HEK293 (cell line): ENCODE measurements at regions not wholly inside any gene's neighbourhood (a gene's known extent, or its start where the extent isn't known, plus 50 kb on each side); places are given as distances from the start of the nearest gene placed in this dataset.

Experiments
- CTCF ChIA-PET: fragments of 350-600 bp; formaldehyde crosslinking; extraction: SDS; loops from one replicate; lab custom pipeline; 2021; ENCODE audit warnings: antibody characterized with exemption; lab: Yijun Ruan, JAX
- POLR2A ChIA-PET: fragments of 300-600 bp; formaldehyde crosslinking; extraction: SDS; loops from one replicate; lab custom pipeline; 2020; ENCODE audit warnings: antibody characterized with exemption, inconsistent platforms; lab: Yijun Ruan, JAX
- H3K27ac ChIP-seq: fragments of 200-500 bp; sonication (Bioruptor generic); 2 replicates; pipeline ENCODE4 v1.5.1; 2014; ENCODE audit warnings: low read depth, low read length, control low read depth, inconsistent platforms; ENCODE audit errors: extremely low read depth
- H3K36me3 ChIP-seq, 2 experiments: fragments of 200-500 bp in 1 of 2; sonication (Bioruptor generic) in 1 of 2; 1 replicate in 1 of 2; 2 replicates in 1 of 2; pipeline ENCODE4 v1.5.1; 2014 to 2017; ENCODE audit warnings: inconsistent platforms in 2 of 2, low read length in 2 of 2; ENCODE audit not compliant: control insufficient read depth in 2 of 2, insufficient read depth in 1 of 2
- H3K4me1 ChIP-seq: fragments of 200-500 bp; sonication (Bioruptor generic); 2 replicates; pipeline ENCODE4 v1.5.1; 2014; ENCODE audit warnings: mild to moderate bottlenecking, low read length, inconsistent platforms; ENCODE audit not compliant: control insufficient read depth, insufficient read depth
- H3K4me3 ChIP-seq: 2 replicates; pipeline ENCODE4 v1.5.1; 2011; ENCODE audit warnings: low read depth, mild to moderate bottlenecking, control low read depth, low read length, moderate library complexity
- H3K9me3 ChIP-seq: fragments of 200-500 bp; sonication (Bioruptor generic); 2 replicates; pipeline ENCODE4 v1.5.1; 2014; ENCODE audit warnings: low read depth, low read length, inconsistent platforms; ENCODE audit not compliant: control insufficient read depth, insufficient read depth
- BCL11A ChIP-seq: fragments of 450-650 bp; formaldehyde crosslinking; IDR thresholded peaks from 2 replicates; pipeline ENCODE4 v1.5.1; 2016; ENCODE audit warnings: low read depth, missing biosample characterization, missing genetic modification characterization
- GLIS2 ChIP-seq: fragments of 450-650 bp; formaldehyde crosslinking; IDR thresholded peaks from 2 replicates; pipeline ENCODE4 v1.5.1; 2016; ENCODE audit warnings: missing biosample characterization, missing genetic modification characterization
- KLF16 ChIP-seq: fragments of 450-650 bp; formaldehyde crosslinking; IDR thresholded peaks from 2 replicates; pipeline ENCODE4 v1.5.1; 2017; ENCODE audit warnings: missing biosample characterization, missing genetic modification characterization
- KLF8 ChIP-seq: fragments of 450-650 bp; formaldehyde crosslinking; IDR thresholded peaks from 2 replicates; pipeline ENCODE4 v1.5.1; 2016; ENCODE audit warnings: missing biosample characterization, missing genetic modification characterization
- KLF9 ChIP-seq: fragments of 450-650 bp; formaldehyde crosslinking; IDR thresholded peaks from 2 replicates; pipeline ENCODE4 v1.5.1; 2016; ENCODE audit warnings: missing biosample characterization, missing genetic modification characterization, low read depth
- MYNN ChIP-seq: fragments of 450-650 bp; formaldehyde crosslinking; IDR thresholded peaks from 2 replicates; pipeline ENCODE4 v1.5.1; 2016; ENCODE audit warnings: missing biosample characterization, missing genetic modification characterization, borderline replicate concordance
- OSR2 ChIP-seq: fragments of 450-650 bp; formaldehyde crosslinking; IDR thresholded peaks from 2 replicates; pipeline ENCODE4 v1.5.1; 2016; ENCODE audit warnings: missing biosample characterization, missing genetic modification characterization
- PRDM2 ChIP-seq: fragments of 450-650 bp; formaldehyde crosslinking; IDR thresholded peaks from 2 replicates; pipeline ENCODE4 v1.5.1; 2016; ENCODE audit warnings: missing biosample characterization, missing genetic modification characterization, borderline replicate concordance
- ZFHX2 ChIP-seq: fragments of 450-650 bp; formaldehyde crosslinking; conservative IDR thresholded peaks from 2 replicates; pipeline ENCODE4 v1.5.1; 2016; ENCODE audit warnings: missing biosample characterization, missing genetic modification characterization
- ZNF19 ChIP-seq: fragments of 450-650 bp; formaldehyde crosslinking; IDR thresholded peaks from 2 replicates; pipeline ENCODE4; 2016; ENCODE audit warnings: missing biosample characterization, missing genetic modification characterization, low read depth
- ZNF248 ChIP-seq: fragments of 450-650 bp; formaldehyde crosslinking; IDR thresholded peaks from 2 replicates; pipeline ENCODE4 v1.5.1; 2017; ENCODE audit warnings: missing biosample characterization, missing genetic modification characterization
- ZNF324 ChIP-seq: fragments of 450-650 bp; formaldehyde crosslinking; IDR thresholded peaks from 2 replicates; pipeline ENCODE4 v1.5.1; 2016; ENCODE audit warnings: missing biosample characterization, missing genetic modification characterization
- ZNF37A ChIP-seq: fragments of 450-650 bp; IDR thresholded peaks from 2 replicates; pipeline ENCODE4 v1.5.1; 2018; ENCODE audit warnings: missing biosample characterization, missing genetic modification characterization
- ZNF449 ChIP-seq: fragments of 450-650 bp; formaldehyde crosslinking; IDR thresholded peaks from 2 replicates; pipeline ENCODE4 v1.5.1; 2017; ENCODE audit warnings: missing biosample characterization, mild to moderate bottlenecking, missing genetic modification characterization, moderate library complexity
- ZNF501 ChIP-seq: fragments of 450-650 bp; formaldehyde crosslinking; IDR thresholded peaks from 2 replicates; pipeline ENCODE4 v1.5.1; 2016; ENCODE audit warnings: missing biosample characterization, missing genetic modification characterization
- ZNF518A ChIP-seq: fragments of 450-650 bp; formaldehyde crosslinking; conservative IDR thresholded peaks from 2 replicates; pipeline ENCODE4 v1.5.1; 2016; ENCODE audit warnings: low read depth, missing biosample characterization, missing genetic modification characterization
- ZNF677 ChIP-seq: fragments of 450-650 bp; IDR thresholded peaks from 2 replicates; pipeline ENCODE4 v1.5.0; 2018; ENCODE audit warnings: missing biosample characterization, mild to moderate bottlenecking, missing genetic modification characterization, moderate library complexity
- ZSCAN23 ChIP-seq: fragments of 450-650 bp; formaldehyde crosslinking; IDR thresholded peaks from 2 replicates; pipeline ENCODE4 v1.5.1; 2016; ENCODE audit warnings: missing biosample characterization, missing genetic modification characterization
- ZSCAN30 ChIP-seq: fragments of 450-650 bp; IDR thresholded peaks from 2 replicates; pipeline ENCODE4 v1.5.1; 2018; ENCODE audit warnings: missing biosample characterization, mild to moderate bottlenecking, missing genetic modification characterization, moderate library complexity
- TF ChIP-seq, protein P1 (sequence below): fragments of 450-650 bp; formaldehyde crosslinking; IDR thresholded peaks from 2 replicates; pipeline ENCODE4; 2016; ENCODE audit warnings: missing biosample characterization, missing genetic modification characterization

DNA sequence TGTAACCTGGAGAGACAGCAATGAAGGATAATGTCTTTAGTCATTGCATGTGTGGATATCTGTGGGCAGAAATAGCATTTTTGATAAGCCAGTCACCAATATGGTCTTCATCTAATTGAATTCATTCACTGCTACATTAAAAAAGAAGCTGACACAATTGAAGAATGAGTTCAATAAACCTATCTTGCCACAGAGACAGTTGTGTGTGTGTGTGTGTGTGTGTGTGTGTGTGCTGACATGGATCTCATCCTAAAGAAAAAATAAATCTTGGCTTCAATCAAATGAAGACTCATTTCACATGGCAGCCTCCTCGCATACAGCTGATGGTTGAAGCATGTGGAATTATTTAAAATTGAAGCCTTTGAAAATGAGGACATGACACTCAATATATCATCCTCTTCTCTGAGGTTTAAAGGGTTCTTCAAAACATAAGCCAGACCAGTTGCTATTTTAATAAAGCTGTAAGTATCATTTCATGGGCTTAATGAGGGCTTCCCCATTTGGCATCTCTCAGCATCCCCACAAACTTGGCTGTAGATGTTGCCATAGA lies 118.5 kb upstream of the PTPN3 start:
- no peak overlapping the region for H3K27ac ChIP-seq
- CTCF ChIA-PET: no interaction called here
- no peaks in the 10 kb centered on the region for H3K4me1 ChIP-seq
- no peak overlapping the region for H3K4me3 ChIP-seq
- TF ChIP-seq ZSCAN23 (tag by site-specific recombination): no peak
- H3K36me3 ChIP-seq: no peaks in the 10 kb centered on the region
- POLR2A ChIA-PET: no interaction called here
- no peaks in the 10 kb centered on the region for H3K9me3 ChIP-seq

DNA sequence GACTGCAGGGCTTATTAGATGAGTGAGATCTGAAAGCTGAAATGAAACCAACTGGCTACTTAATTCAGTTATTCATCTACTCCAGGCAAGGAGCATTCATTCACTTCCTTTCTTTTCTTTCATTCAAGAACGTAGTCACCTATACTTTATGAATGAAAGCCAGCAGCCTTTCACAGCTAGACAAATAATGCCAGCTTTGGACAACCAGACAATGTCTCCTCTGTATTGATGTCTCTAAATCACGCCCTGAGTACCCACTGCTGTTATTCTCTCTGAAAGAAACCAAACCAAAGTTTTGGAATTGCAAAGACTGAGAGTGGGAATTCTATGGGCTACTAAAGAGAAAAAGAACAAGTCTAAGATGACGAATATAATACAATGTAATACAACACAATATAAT lies 121.2 kb upstream of the PTPN3 start:
- CTCF ChIA-PET: no interaction called here
- no peaks in the 10 kb centered on the region for H3K36me3 ChIP-seq
- H3K4me1 ChIP-seq: no peaks in the 10 kb centered on the region
- POLR2A ChIA-PET: no interaction called here
- no peak for TF ChIP-seq BCL11A (tag by site-specific recombination)
- no peak for TF ChIP-seq OSR2 (tag by site-specific recombination)
- no peak for TF ChIP-seq ZSCAN30
- TF ChIP-seq PRDM2 (tag by site-specific recombination): no peak
- no peak for TF ChIP-seq ZFHX2 (tag by site-specific recombination)
- no peak for TF ChIP-seq ZNF501
- TF ChIP-seq MYNN (tag by site-specific recombination): no peak
- TF ChIP-seq ZNF518A (tag by site-specific recombination): no peak
- no peak for TF ChIP-seq GLIS2 (tag by site-specific recombination)
- no peak for TF ChIP-seq ZNF324
- TF ChIP-seq ZNF19 (tag by site-specific recombination): no peak
- TF ChIP-seq, protein P1, sequence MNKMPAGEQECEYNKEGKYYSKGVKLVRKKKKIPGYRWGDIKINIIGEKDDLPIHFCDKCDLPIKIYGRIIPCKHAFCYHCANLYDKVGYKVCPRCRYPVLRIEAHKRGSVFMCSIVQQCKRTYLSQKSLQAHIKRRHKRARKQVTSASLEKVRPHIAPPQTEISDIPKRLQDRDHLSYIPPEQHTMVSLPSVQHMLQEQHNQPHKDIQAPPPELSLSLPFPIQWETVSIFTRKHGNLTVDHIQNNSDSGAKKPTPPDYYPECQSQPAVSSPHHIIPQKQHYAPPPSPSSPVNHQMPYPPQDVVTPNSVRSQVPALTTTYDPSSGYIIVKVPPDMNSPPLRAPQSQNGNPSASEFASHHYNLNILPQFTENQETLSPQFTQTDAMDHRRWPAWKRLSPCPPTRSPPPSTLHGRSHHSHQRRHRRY (tag by site-specific recombination): no peak
- no peak for TF ChIP-seq ZNF37A (tag by site-specific recombination)
- TF ChIP-seq KLF8: no peak
- no peak for TF ChIP-seq ZNF677 (tag by site-specific recombination)
- no peak for TF ChIP-seq ZNF449 (tag by site-specific recombination)
- no peak for TF ChIP-seq KLF16 (tag by site-specific recombination)
- TF ChIP-seq ZNF248 (tag by site-specific recombination): no peak
- no peak for TF ChIP-seq KLF9 (tag by site-specific recombination)
- TF ChIP-seq, all 188 proteins: peak for 0
- Histone ChIP-seq H3K27ac (no peak overlapping the region), H3K9me3 (no peaks in the 10 kb centered on the region), H3K4me3 (no peak overlapping the region)
